Testis (tissue), 2 donors: ENCODE measurements at regions not wholly inside any gene's neighbourhood (a gene's known extent, or its start where the extent isn't known, plus 50 kb on each side); places are given as distances from the start of the nearest gene placed in this dataset.

Experiments
- DNase-seq: peaks from one replicate; pipeline ENCODE4 v3.0.0-alpha.2; 2019
- H3K27ac ChIP-seq, 2 donors: fragments of 200-600 bp; sonication (generic); one replicate each; pipeline ENCODE4 v1.5.1; 2019
- H3K27me3 ChIP-seq: fragments of 200-600 bp; sonication (generic); one replicate; pipeline ENCODE4 v1.5.1; 2019
- H3K36me3 ChIP-seq: fragments of 200-600 bp; sonication (generic); one replicate; pipeline ENCODE4 v1.5.1; 2017; ENCODE audit warnings: low read depth; ENCODE audit errors: missing control alignments
- H3K4me1 ChIP-seq: fragments of 200-600 bp; sonication (generic); one replicate; pipeline ENCODE4 v1.5.1; 2019
- H3K4me3 ChIP-seq, 2 donors: fragments of 200-600 bp; sonication (generic); one replicate each; pipeline ENCODE4 v1.5.1; 2017 to 2019
- H3K9me3 ChIP-seq: fragments of 200-600 bp; sonication (generic); one replicate; pipeline ENCODE4 v1.5.1; 2017
- CTCF ChIP-seq, 3 experiments: fragments of 450-650 bp in 2 of 3; fragments of 200-600 bp in 1 of 3; sonication (generic) in 1 of 3; IDR thresholded peaks; one replicate each; pipeline ENCODE4 v1.5.1; 2016 to 2019; ENCODE audit warnings: antibody characterized with exemption in 3 of 3, mild to moderate bottlenecking in 2 of 3, moderate library complexity in 1 of 3
- POLR2A ChIP-seq: fragments of 450-650 bp; IDR thresholded peaks from one replicate; pipeline ENCODE4 v1.6.1; 2017; ENCODE audit warnings: antibody characterized with exemption, mild to moderate bottlenecking, moderate library complexity
- WGBS, 2 donors: methylation state at CpG; one replicate each; pipeline ENCODE4 v1.1.5; 2018; 5-methylcytosine and 5-hydroxymethylcytosine counted together
- intact Hi-C: fragments of 100-400 bp; cut with DNase I; formaldehyde crosslinking; loops from one replicate; pipeline ENCODE4 v1.15.1; 2023; ENCODE audit warnings: low total_unique reads

- Histone ChIP-seq H3K27me3 (no peaks in the 10 kb centered on the region), H3K36me3 (no peaks in the 10 kb centered on the region), H3K27ac (no peak overlapping the region), H3K9me3 (no peaks in the 10 kb centered on the region), H3K4me1 (no peaks in the 10 kb centered on the region), H3K4me3 (no peak overlapping the region)
- intact Hi-C loops = no loop called here
- TF ChIP-seq CTCF (IDR thresholded peaks at IDR 0.05) = no peak
- no peak for TF ChIP-seq POLR2A
- WGBS, 2 donors = 75 to 76% methylated on average over 6 of the region's 6 CpGs
- DNase-seq = no peak
These were observed 651.9 kb downstream of the MRPL39 start for GRCh38 chr21:24955275-24955961.

- no peaks in the 10 kb centered on the region for H3K36me3 ChIP-seq
- no peaks in the 10 kb centered on the region for H3K4me1 ChIP-seq
- no peak overlapping the region for H3K27ac ChIP-seq
- no peak for DNase-seq
- H3K27me3 ChIP-seq = no peaks in the 10 kb centered on the region
- WGBS, 2 donors = 67 to 77% methylated on average over 4 of the region's 4 CpGs
- no peak overlapping the region for H3K4me3 ChIP-seq
- no peaks in the 10 kb centered on the region for H3K9me3 ChIP-seq
- intact Hi-C loops = no loop called here
- TF ChIP-seq CTCF (IDR thresholded peaks at IDR 0.05) (no peak), POLR2A (no peak)
These were observed 659.1 kb downstream of the MRPL39 start for GRCh38 chr21:24948186-24948585.

- intact Hi-C loops = no loop called here
- no peaks in the 10 kb centered on the region for H3K4me1 ChIP-seq
- no peaks in the 10 kb centered on the region for H3K27me3 ChIP-seq
- no peak overlapping the region for H3K27ac ChIP-seq
- DNase-seq = no peak
- H3K36me3 ChIP-seq = no peaks in the 10 kb centered on the region
- TF ChIP-seq CTCF (IDR thresholded peaks at IDR 0.05) (no peak), POLR2A (no peak)
- H3K4me3 ChIP-seq = no peak overlapping the region
- H3K9me3 ChIP-seq = no peaks in the 10 kb centered on the region
These were observed 661.4 kb downstream of the MRPL39 start for GRCh38 chr21:24945910-24946309.

GRCh38 chr21:24941316-24942185, 665.7 kb downstream of the MRPL39 start:
- intact Hi-C loops = no loop called here
- no peak for DNase-seq

More at GRCh38 chr21:24941316-24942185, 665.7 kb downstream of the MRPL39 start:
- TF ChIP-seq POLR2A (no peak), CTCF (IDR thresholded peaks at IDR 0.05) (no peak)
- no peaks in the 10 kb centered on the region for H3K36me3 ChIP-seq
- 60 to 65% methylated on average over 4 of the region's 4 CpGs for WGBS, 2 donors
- H3K9me3 ChIP-seq = no peaks in the 10 kb centered on the region
- peaks cover 3% of the 10 kb centered on the region for H3K4me1 ChIP-seq
- H3K27me3 ChIP-seq = no peaks in the 10 kb centered on the region
- H3K4me3 ChIP-seq = no peak overlapping the region
- no peak overlapping the region for H3K27ac ChIP-seq
